GM12873 (cell line): ENCODE measurements at regions not wholly inside any gene's neighbourhood (a gene's known extent, or its start where the extent isn't known, plus 50 kb on each side); places are given as distances from the start of the nearest gene placed in this dataset.

Source experiments
- CTCF ChIP-seq: IDR thresholded peaks from 2 replicates; pipeline ENCODE4 v1.5.1; 2012; ENCODE audit warnings: low read depth, mild to moderate bottlenecking, moderate library complexity, low read length, control low read depth; ENCODE audit not compliant: insufficient read depth; ENCODE audit errors: missing control alignments

DNA sequence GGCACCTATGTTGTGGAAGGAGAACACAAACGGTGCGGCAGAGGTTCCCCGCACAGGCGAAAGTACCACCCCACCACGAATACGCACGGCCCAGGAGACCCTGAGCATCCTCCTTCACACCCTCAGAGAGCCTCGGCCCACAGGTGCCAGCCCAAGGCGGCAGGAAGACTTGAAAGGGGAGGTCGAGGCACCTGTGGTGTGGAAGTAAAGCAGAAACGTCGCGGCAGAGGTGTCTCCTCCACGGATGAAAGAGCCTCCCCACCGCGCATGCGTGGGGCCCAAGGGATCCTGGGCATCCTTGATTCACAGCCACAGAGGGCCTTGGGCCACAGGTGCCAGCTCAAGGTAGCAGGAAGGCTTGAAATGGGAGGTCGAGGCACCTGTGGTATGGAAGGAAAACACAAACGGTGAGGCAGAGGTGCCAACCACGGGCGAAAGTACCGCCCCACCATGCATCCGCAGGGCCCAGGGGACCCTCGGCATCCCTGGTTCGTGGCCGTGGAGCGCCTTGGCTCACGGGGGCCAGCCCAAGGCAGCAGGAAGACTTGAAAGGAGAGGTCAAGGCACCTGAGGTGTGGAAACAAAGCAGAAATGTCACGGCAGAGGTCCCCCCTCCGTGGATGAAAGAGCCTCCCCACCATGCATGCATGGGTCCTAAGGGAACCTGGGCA is 380.1 kb downstream of the ALG10 start:
- TF ChIP-seq CTCF, result no peak

GRCh38 chr12:34402899-34403705 is 380.8 kb downstream of the ALG10 start:
- no peak for TF ChIP-seq CTCF

DNA sequence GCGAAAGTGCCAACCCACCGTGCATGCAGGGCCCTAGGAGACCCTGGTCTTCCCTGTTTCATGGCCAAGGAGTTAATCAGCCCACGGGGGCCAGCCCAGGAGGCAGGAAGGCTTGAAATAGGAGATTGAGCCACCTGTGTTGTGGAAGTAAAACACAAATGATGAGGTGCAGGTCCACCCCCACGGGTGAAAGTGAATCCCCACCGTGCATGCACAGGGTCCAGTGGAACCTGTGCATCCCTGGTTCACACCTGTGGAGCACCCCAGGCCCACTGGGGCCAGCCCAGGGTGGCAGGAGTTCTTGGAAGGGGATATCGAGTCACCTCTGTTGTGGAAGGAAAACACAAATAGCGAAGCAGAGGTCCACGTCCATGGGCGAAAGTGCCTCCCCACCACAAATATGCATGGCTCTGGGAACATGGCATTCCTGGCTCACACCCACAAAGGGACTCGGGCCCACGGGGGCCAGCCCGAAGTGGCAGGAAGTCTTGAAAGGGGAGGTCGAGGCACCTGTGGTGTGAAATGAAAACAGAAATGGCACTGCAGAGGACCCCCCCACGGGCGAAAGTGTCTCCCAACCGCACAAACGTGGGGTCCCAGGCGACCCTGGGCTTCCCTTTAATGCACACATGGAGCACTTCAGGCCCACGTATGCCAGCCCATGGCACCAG is 381.5 kb downstream of the ALG10 start:
- TF ChIP-seq CTCF, result no peak

DNA sequence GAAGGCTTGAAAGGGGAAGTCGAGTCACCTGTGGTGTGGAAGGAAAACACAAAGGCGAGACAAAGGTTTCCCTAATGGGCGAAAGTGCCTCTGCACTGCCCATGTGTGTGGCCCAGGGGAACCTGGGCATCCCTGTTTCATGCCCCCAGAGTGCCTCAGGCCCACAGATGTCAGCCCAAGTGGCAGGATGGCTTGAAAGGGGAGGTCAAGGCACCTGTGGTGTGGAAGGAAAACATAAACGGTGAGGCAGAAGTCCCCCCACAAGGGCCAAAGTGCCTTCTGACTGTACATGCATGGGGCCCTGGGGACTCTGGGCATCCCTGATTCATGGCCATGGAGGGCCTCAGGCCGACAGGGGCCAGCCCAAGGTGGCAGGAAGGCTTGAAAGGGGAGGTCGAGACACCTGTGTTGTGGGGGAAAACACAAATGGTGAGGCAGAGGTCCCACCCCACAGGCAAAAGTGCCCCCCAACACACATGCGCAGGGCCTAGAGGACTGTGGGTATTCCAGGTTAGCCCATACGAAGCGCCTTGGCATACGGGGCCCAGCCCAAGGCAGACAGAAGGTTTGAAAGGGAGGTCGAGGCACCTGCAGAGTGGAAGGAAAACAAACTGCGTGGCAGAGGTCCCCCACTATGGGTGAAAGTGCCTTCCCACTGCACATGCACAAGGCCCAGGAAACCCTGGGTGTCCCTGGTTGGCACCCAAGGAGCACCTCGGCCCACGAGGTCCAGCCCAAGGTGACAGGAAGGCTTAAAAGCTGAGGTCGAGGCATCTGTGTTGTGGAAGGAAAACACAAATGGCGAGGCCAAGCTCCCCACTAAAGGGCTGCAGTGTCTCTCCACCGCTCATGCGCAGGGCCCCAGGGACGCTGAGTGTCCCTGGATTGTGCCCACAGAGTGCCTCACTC is 382.3 kb downstream of the ALG10 start:
- no peak for TF ChIP-seq CTCF

- TF ChIP-seq CTCF, result no peak
Measured at GRCh38 chr12:34405286-34406227, 383.3 kb downstream of the ALG10 start.

- TF ChIP-seq CTCF, result no peak
Measured at GRCh38 chr12:34406228-34406995, 384.1 kb downstream of the ALG10 start.
